Pancreas (tissue), 10 donors: ENCODE measurements at regions not wholly inside any gene's neighbourhood (a gene's known extent, or its start where the extent isn't known, plus 50 kb on each side); places are given as distances from the start of the nearest gene placed in this dataset.

Source experiments
- ATAC-seq, 4 donors: fragments of 200-7000 bp; cut with Tn5 transposase; one replicate each; pipeline versions ENCODE4 v1.8.0 to v1.9.1; 2020; ENCODE audit warnings: mild to moderate bottlenecking in 4 of 4, moderate library complexity in 4 of 4
- DNase-seq, 6 donors: peaks; one replicate each; pipeline ENCODE4 v3.0.0-alpha.2; 2020
- FAIRE-seq: peaks from 2 replicates; lab custom pipeline; 2012; peaks lifted over from hg19 to GRCh38; lab: Jason Lieb, UNC
- H3K27ac ChIP-seq, 4 donors: fragments of 200-600 bp; sonication (generic); 1 replicate in 3 of 4; 2 replicates in 1 of 4; pipeline versions ENCODE4 v1.5.0 to v1.8.0; 2020
- H3K27me3 ChIP-seq, 4 donors: fragments of 200-600 bp; one replicate each; pipeline ENCODE4 v1.8.0; 2021
- H3K36me3 ChIP-seq, 3 donors: fragments of 200-600 bp; sonication (generic) in 1 of 3; one replicate each; pipeline versions ENCODE4 v1.5.0 to v1.8.0; 2020 to 2021
- H3K4me1 ChIP-seq, 3 donors: fragments of 200-600 bp; one replicate each; pipeline ENCODE4 v1.8.0; 2021
- H3K4me3 ChIP-seq, 4 donors: fragments of 200-600 bp; sonication (generic) in 2 of 4; one replicate each; pipeline versions ENCODE4 v1.5.0 to v1.8.0; 2020 to 2021
- H3K9me3 ChIP-seq, 4 donors: fragments of 200-600 bp; one replicate each; pipeline ENCODE4 v1.8.0; 2021
- WGBS, 2 donors: extraction: QIAGEN DNeasy Blood & Tissue Kit; methylation state at CpG; one replicate each; pipeline ENCODE4 v1.1.7; 2013; 5-methylcytosine and 5-hydroxymethylcytosine counted together
- intact Hi-C, 3 donors: fragments of 100-400 bp; cut with DNase I; formaldehyde crosslinking; loops; one replicate each; pipeline versions ENCODE4 v1.11.1 to v1.14.2; 2022
- TF ChIP-seq, protein P1 (sequence below), 4 donors: fragments of 200-600 bp; sonication (generic) in 3 of 4; IDR thresholded peaks; one replicate each; pipeline versions ENCODE4 v1.5.0 to v1.8.0; 2021; ENCODE audit warnings: antibody characterized with exemption in 4 of 4
- donor health status: healthy with polysubstance abuse.
- donor health status: DM: no; HTN: no; CAD: no; lungs with moderate emphysema.
- donor health status: DM: no; HTN: no; CAD: no.
- donor health status: control.
- donor health status: control.
- donor health status: Bipolar disorder and iron deficiency.
- donor health status: DM: yes; HTN: yes; CAD: no.
- donor health status: DM: no; HTN: no; CAD: no.
- donor health status: DM: no; HTN: no; CAD: no.
- donor health status: DM: yes; HTN: yes; CAD: no.

DNA sequence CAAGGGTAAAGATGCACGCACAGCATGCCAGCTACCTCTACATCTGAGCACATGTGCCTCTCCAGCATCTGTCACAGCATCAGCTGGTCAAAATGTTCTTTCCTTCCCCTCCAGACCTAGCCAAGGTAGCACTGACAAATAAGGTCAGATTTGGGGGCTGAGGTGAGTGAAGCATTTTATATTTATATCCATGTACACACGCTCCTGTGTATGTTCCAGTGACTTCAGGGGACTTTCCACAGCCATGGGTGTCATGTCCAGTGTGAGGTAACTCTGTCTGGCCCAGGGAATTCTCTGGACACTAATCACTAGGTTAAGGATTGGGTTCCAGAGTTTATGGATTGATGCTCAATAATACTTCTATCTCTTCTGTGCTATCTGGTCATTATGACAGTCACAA is 165.2 kb upstream of the TP63 start:
- no peak for ATAC-seq
- FAIRE-seq, result no peak
- H3K27me3 ChIP-seq, result no peaks in the 10 kb centered on the region
- intact Hi-C loops, result no loop called here
- no peaks in the 10 kb centered on the region for H3K4me1 ChIP-seq
- WGBS, 2 donors, result 37 to 52% methylated on average over 2 of the region's 2 CpGs
- no peaks in the 10 kb centered on the region for H3K36me3 ChIP-seq
- H3K27ac ChIP-seq, result no peak overlapping the region
- H3K4me3 ChIP-seq, result no peak overlapping the region
- no peak for DNase-seq
- TF ChIP-seq, protein P1, sequence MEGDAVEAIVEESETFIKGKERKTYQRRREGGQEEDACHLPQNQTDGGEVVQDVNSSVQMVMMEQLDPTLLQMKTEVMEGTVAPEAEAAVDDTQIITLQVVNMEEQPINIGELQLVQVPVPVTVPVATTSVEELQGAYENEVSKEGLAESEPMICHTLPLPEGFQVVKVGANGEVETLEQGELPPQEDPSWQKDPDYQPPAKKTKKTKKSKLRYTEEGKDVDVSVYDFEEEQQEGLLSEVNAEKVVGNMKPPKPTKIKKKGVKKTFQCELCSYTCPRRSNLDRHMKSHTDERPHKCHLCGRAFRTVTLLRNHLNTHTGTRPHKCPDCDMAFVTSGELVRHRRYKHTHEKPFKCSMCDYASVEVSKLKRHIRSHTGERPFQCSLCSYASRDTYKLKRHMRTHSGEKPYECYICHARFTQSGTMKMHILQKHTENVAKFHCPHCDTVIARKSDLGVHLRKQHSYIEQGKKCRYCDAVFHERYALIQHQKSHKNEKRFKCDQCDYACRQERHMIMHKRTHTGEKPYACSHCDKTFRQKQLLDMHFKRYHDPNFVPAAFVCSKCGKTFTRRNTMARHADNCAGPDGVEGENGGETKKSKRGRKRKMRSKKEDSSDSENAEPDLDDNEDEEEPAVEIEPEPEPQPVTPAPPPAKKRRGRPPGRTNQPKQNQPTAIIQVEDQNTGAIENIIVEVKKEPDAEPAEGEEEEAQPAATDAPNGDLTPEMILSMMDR (IDR thresholded peaks at IDR 0.05), result no peak
- no peaks in the 10 kb centered on the region for H3K9me3 ChIP-seq

DNA sequence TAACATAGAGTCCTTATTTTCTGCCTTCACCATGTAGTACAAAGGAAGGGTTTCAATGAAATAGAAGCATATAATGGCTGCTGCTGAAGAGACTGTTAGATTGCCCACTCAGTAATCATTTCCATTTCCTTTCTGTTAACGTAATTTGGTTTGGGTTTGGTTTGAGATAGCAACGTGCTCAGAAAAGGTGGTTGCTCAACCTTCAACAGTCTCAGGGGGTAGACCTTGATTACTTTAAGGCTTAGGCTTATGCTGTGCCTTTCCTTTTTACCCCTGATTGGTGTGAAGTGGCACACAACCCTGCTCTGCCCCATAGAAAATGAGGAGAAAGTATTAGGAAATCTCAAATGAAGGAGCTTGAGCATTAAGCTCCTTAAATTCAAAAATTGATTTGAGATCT is 163.7 kb upstream of the TP63 start:
- intact Hi-C loops, result no loop called here
- DNase-seq, result no peak
- no peaks in the 10 kb centered on the region for H3K9me3 ChIP-seq
- no peak overlapping the region for H3K27ac ChIP-seq
- no peaks in the 10 kb centered on the region for H3K27me3 ChIP-seq
- FAIRE-seq, result no peak
- H3K36me3 ChIP-seq, result no peaks in the 10 kb centered on the region
- 24 to 37% methylated on average over 2 of the region's 2 CpGs for WGBS, 2 donors
- no peak overlapping the region for H3K4me3 ChIP-seq
- H3K4me1 ChIP-seq, result no peaks in the 10 kb centered on the region
- ATAC-seq, result no peak
- TF ChIP-seq, protein P1 (IDR thresholded peaks at IDR 0.05), result no peak

GRCh38 chr3:189474944-189475343 is 156.2 kb upstream of the TP63 start:
- Histone ChIP-seq H3K4me3 (no peak overlapping the region), H3K4me1 (no peaks in the 10 kb centered on the region), H3K27ac (no peak overlapping the region), H3K9me3 (no peaks in the 10 kb centered on the region), H3K27me3 (peaks cover 0 to 4% (median 0%) of the 10 kb centered on the region in 4 donors), H3K36me3 (no peaks in the 10 kb centered on the region)
- WGBS, 2 donors, result 50 to 73% methylated on average over 2 of the region's 2 CpGs
- FAIRE-seq (no peak), ATAC-seq (no peak), DNase-seq (no peak)
- intact Hi-C loops, result no loop called here
- TF ChIP-seq, protein P1 (IDR thresholded peaks at IDR 0.05), result no peak

DNA sequence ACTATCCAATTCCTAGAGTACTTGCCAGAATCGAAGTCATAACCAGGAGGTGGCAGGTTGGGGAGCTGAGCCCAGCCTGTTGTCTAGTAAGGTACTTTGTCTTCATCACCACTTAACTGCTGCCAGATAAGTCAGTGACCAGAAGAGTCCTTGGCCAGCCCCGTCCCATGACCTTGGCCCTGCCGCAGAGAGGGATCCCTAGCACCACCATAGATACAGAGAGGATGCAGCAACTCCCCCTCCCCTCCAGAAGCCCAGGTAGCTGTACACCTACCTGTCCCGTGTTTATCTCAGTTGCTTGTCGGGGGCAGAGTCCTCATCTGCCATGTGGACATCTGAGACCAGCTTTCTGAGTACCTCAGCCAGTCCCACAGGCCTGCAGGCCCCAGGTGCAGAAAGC is 153.6 kb upstream of the TP63 start:
- ATAC-seq (no peak), FAIRE-seq (no peak), DNase-seq (peak in 1 of 6 donors; percentile 45)
- Histone ChIP-seq H3K27ac (no peak overlapping the region), H3K9me3 (no peaks in the 10 kb centered on the region), H3K4me1 (no peaks in the 10 kb centered on the region), H3K36me3 (no peaks in the 10 kb centered on the region), H3K4me3 (no peak overlapping the region), H3K27me3 (peaks cover 0 to 4% (median 0%) of the 10 kb centered on the region in 4 donors)
- TF ChIP-seq, protein P1 (IDR thresholded peaks at IDR 0.05), result no peak
- intact Hi-C loops, result no loop called here
- WGBS, 2 donors, result 45 to 56% methylated on average over 5 of the region's 5 CpGs

GRCh38 chr3:189486556-189486955 is 144.6 kb upstream of the TP63 start:
- Histone ChIP-seq H3K4me3 (no peak overlapping the region), H3K36me3 (no peaks in the 10 kb centered on the region), H3K9me3 (no peaks in the 10 kb centered on the region), H3K27me3 (no peaks in the 10 kb centered on the region), H3K4me1 (no peaks in the 10 kb centered on the region), H3K27ac (no peak overlapping the region)
- TF ChIP-seq, protein P1 (IDR thresholded peaks at IDR 0.05), result no peak
- DNase-seq (no peak), ATAC-seq (no peak), FAIRE-seq (no peak)
- intact Hi-C loops, result no loop called here
- 49 to 50% methylated on average over 2 of the region's 2 CpGs for WGBS, 2 donors
